ENCODE measurements at regions not wholly inside any gene's neighbourhood (a gene's known extent, or its start where the extent isn't known, plus 50 kb on each side); places are given as distances from the start of the nearest gene placed in this dataset.

DNA sequence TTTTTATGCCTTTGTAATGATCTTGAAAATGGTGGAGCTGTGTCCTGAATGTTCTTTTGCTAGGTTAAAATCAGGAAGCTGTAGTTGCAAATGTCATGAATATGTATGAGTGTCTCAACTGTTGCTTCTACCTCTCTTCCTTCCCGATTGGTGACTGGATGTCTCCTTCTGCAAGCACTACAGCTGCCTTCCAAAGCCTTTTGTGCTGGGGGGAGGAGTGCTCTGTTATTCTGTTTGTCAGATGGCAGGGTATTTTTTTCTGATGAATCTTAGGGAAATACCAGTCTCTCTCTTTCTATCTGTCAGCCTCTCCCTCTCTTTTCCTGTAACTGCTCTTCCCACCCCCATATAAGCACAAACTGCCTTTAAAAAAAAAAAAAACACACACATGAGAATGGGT lies 1396.3 kb upstream of the CELF4 start:
- H3K4me1 ChIP-seq (ENCODE audit: insufficient read depth, low read length, severe bottlenecking): no peaks in the 10 kb centered on the region
- H3K27ac ChIP-seq (ENCODE audit: low read depth, low read length, poor library complexity, severe bottlenecking): no peak overlapping the region
- no peak overlapping the region for H2AFZ ChIP-seq (ENCODE audit: low read length)
- H3K27me3 ChIP-seq (ENCODE audit: insufficient read depth, low read length): no peaks in the 10 kb centered on the region
- H3K9me3 ChIP-seq (ENCODE audit: low read length): no peaks in the 10 kb centered on the region
- no peak overlapping the region for H3K4me2 ChIP-seq (ENCODE audit: low read length)
- H3F3A ChIP-seq (ENCODE audit: insufficient read depth, low read length): no peaks in the 10 kb centered on the region
- H3K4me3 ChIP-seq (ENCODE audit: low read depth, low read length, poor library complexity, severe bottlenecking): no peak overlapping the region
- H3K79me2 ChIP-seq (ENCODE audit: insufficient read depth, low read length): no peaks in the 10 kb centered on the region
- H3K9ac ChIP-seq (ENCODE audit: low read length): no peak overlapping the region
- no peaks in the 10 kb centered on the region for H4K20me1 ChIP-seq (ENCODE audit: insufficient read depth, low read length)
- H3K36me3 ChIP-seq (ENCODE audit: insufficient read depth, low read length): no peaks in the 10 kb centered on the region
- no peak for TF ChIP-seq CTCF (IDR thresholded peaks at IDR 0.05; ENCODE audit: low read length)
- TF ChIP-seq EZH2 (IDR thresholded peaks at IDR 0.05; ENCODE audit: borderline replicate concordance, low read length): no peak
- H3K9me2 ChIP-seq (ENCODE audit: low read depth, low read length): no peaks in the 10 kb centered on the region

DNA sequence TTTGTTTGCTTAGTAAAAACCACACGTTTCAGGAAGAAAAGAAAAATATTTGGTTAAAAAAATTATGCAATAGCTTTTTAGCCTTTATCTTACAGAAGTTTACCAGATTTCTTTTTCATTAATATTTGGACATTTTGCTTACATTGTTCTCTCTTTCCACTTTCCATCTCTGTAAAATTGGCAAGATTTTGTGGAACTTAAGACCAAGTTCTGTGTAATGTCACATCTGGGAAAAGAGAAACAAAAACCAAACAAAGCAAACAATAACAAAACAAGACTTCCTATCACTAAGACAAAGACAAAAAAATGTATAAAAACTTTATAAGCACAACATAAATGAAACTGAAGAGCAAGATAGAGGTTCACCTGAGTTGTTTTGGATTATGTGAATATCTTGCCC lies 1392.1 kb upstream of the CELF4 start:
- no peaks in the 10 kb centered on the region for H3F3A ChIP-seq (ENCODE audit: insufficient read depth, low read length)
- no peaks in the 10 kb centered on the region for H3K36me3 ChIP-seq (ENCODE audit: insufficient read depth, low read length)
- H3K27me3 ChIP-seq (ENCODE audit: insufficient read depth, low read length): no peaks in the 10 kb centered on the region
- no peaks in the 10 kb centered on the region for H3K9me3 ChIP-seq (ENCODE audit: low read length)
- H2AFZ ChIP-seq (ENCODE audit: low read length): no peak overlapping the region
- no peak overlapping the region for H3K9ac ChIP-seq (ENCODE audit: low read length)
- H4K20me1 ChIP-seq (ENCODE audit: insufficient read depth, low read length): no peaks in the 10 kb centered on the region
- H3K9me2 ChIP-seq (ENCODE audit: low read depth, low read length): no peaks in the 10 kb centered on the region
- H3K4me3 ChIP-seq (ENCODE audit: low read depth, low read length, poor library complexity, severe bottlenecking): no peak overlapping the region
- H3K79me2 ChIP-seq (ENCODE audit: insufficient read depth, low read length): no peaks in the 10 kb centered on the region
- H3K4me2 ChIP-seq (ENCODE audit: low read length): no peak overlapping the region
- TF ChIP-seq EZH2 (IDR thresholded peaks at IDR 0.05; ENCODE audit: borderline replicate concordance, low read length) (no peak), CTCF (IDR thresholded peaks at IDR 0.05; ENCODE audit: low read length) (no peak)
- no peaks in the 10 kb centered on the region for H3K4me1 ChIP-seq (ENCODE audit: insufficient read depth, low read length, severe bottlenecking)
- H3K27ac ChIP-seq (ENCODE audit: low read depth, low read length, poor library complexity, severe bottlenecking): no peak overlapping the region

GRCh38 chr18:38956068-38956467 lies 1390.5 kb upstream of the CELF4 start:
- H3F3A ChIP-seq (ENCODE audit: insufficient read depth, low read length): no peaks in the 10 kb centered on the region
- H3K36me3 ChIP-seq (ENCODE audit: insufficient read depth, low read length): no peaks in the 10 kb centered on the region
- no peaks in the 10 kb centered on the region for H3K9me3 ChIP-seq (ENCODE audit: low read length)
- H3K9me2 ChIP-seq (ENCODE audit: low read depth, low read length): no peaks in the 10 kb centered on the region
- no peak overlapping the region for H3K9ac ChIP-seq (ENCODE audit: low read length)
- H3K4me2 ChIP-seq (ENCODE audit: low read length): no peak overlapping the region
- no peak overlapping the region for H2AFZ ChIP-seq (ENCODE audit: low read length)
- no peak overlapping the region for H3K4me3 ChIP-seq (ENCODE audit: low read depth, low read length, poor library complexity, severe bottlenecking)
- H3K27ac ChIP-seq (ENCODE audit: low read depth, low read length, poor library complexity, severe bottlenecking): no peak overlapping the region
- no peak for TF ChIP-seq CTCF (IDR thresholded peaks at IDR 0.05; ENCODE audit: low read length)
- no peak for TF ChIP-seq EZH2 (IDR thresholded peaks at IDR 0.05; ENCODE audit: borderline replicate concordance, low read length)
- no peaks in the 10 kb centered on the region for H3K4me1 ChIP-seq (ENCODE audit: insufficient read depth, low read length, severe bottlenecking)
- no peaks in the 10 kb centered on the region for H3K79me2 ChIP-seq (ENCODE audit: insufficient read depth, low read length)
- no peaks in the 10 kb centered on the region for H3K27me3 ChIP-seq (ENCODE audit: insufficient read depth, low read length)
- H4K20me1 ChIP-seq (ENCODE audit: insufficient read depth, low read length): no peaks in the 10 kb centered on the region
